GM18861 (cell line): ENCODE measurements at regions not wholly inside any gene's neighbourhood (a gene's known extent, or its start where the extent isn't known, plus 50 kb on each side); places are given as distances from the start of the nearest gene placed in this dataset.
"Not testable (repeated sequence)": the region's sequence is repeated elsewhere in the genome, so short reads cannot be mapped to it uniquely, and the experiment has no call there.

Source experiments
- ATAC-seq: cut with Tn5 transposase; IDR thresholded peaks from one replicate; pipeline ENCODE4 v1.9.1; 2021; ENCODE audit not compliant: unreplicated experiment

- ATAC-seq: no peak
Measured at GRCh38 chr22:23383491-23384361, 196.4 kb downstream of the IGLL1 start.

GRCh38 chr22:23382428-23383218 lies 197.5 kb downstream of the IGLL1 start:
- ATAC-seq: no peak

- no peak for ATAC-seq
Measured at GRCh38 chr22:23381661-23382427, 198.2 kb downstream of the IGLL1 start.

GRCh38 chr22:23380911-23381310 lies 199.2 kb downstream of the IGLL1 start:
- ATAC-seq: no peak

GRCh38 chr22:23380230-23380573 lies 199.9 kb downstream of the IGLL1 start:
- no peak for ATAC-seq

GRCh38 chr22:23379540-23380229 lies 199.4 kb downstream of the BCR start:
- ATAC-seq: not testable (repeated sequence)

- no peak for ATAC-seq
Measured at GRCh38 chr22:23377767-23378166, 197.5 kb downstream of the BCR start.

- no peak for ATAC-seq
Measured at GRCh38 chr22:23376256-23376655, 195.9 kb downstream of the BCR start.

- ATAC-seq: no peak
Measured at GRCh38 chr22:23375031-23375827, 194.9 kb downstream of the BCR start.

- ATAC-seq: no peak
Measured at GRCh38 chr22:23373601-23374000, 193.3 kb downstream of the BCR start.

- no peak for ATAC-seq
Measured at GRCh38 chr22:23370251-23370650, 189.9 kb downstream of the BCR start.

- ATAC-seq: no peak
Measured at GRCh38 chr22:23369054-23369685, 188.9 kb downstream of the BCR start.
